Stimulated activated CD8-positive, alpha-beta memory T cell treated with anti-CD3 and anti-CD28 coated beads, Interleukin-4, amount 100 ng/mL, for 4 hours (primary cell): ENCODE measurements at regions not wholly inside any gene's neighbourhood (a gene's known extent, or its start where the extent isn't known, plus 50 kb on each side); places are given as distances from the start of the nearest gene placed in this dataset.
"Not testable (repeated sequence)": the region's sequence is repeated elsewhere in the genome, so short reads cannot be mapped to it uniquely, and the experiment has no call there.

ENCODE experiments used
- DNase-seq, 2 donors: peaks; one replicate each; pipeline ENCODE4 v3.0.0-alpha.2; 2020; ENCODE audit warnings: low read depth in 2 of 2, low spot score in 1 of 2

GRCh38 chr18:78429127-78430108 lies 550.2 kb upstream of the SALL3 start:
- DNase-seq = no peak

- DNase-seq = no peak
These were observed 549.4 kb upstream of the SALL3 start for GRCh38 chr18:78430131-78430758.

GRCh38 chr18:78431606-78432005 lies 548.0 kb upstream of the SALL3 start:
- DNase-seq = no peak

- no peak for DNase-seq
These were observed 546.1 kb upstream of the SALL3 start for GRCh38 chr18:78433562-78433961.

GRCh38 chr18:78436110-78436509 lies 543.5 kb upstream of the SALL3 start:
- DNase-seq = no peak

GRCh38 chr18:78438235-78438634 lies 541.4 kb upstream of the SALL3 start:
- DNase-seq = not testable (repeated sequence)

GRCh38 chr18:78445880-78446279 lies 533.7 kb upstream of the SALL3 start:
- DNase-seq = no peak

GRCh38 chr18:78447211-78447610 lies 532.4 kb upstream of the SALL3 start:
- DNase-seq = no peak

GRCh38 chr18:78448106-78448505 lies 531.5 kb upstream of the SALL3 start:
- no peak for DNase-seq

GRCh38 chr18:78448591-78448990 lies 531.0 kb upstream of the SALL3 start:
- DNase-seq = no peak

GRCh38 chr18:78454221-78454620 lies 525.4 kb upstream of the SALL3 start:
- no peak for DNase-seq

GRCh38 chr18:78455386-78455785 lies 524.2 kb upstream of the SALL3 start:
- no peak for DNase-seq

- no peak for DNase-seq
These were observed 522.6 kb upstream of the SALL3 start for GRCh38 chr18:78457011-78457410.

- DNase-seq = no peak
These were observed 521.9 kb upstream of the SALL3 start for GRCh38 chr18:78457731-78458130.

GRCh38 chr18:78458356-78458755 lies 521.3 kb upstream of the SALL3 start:
- no peak for DNase-seq

GRCh38 chr18:78459668-78460067 lies 520.0 kb upstream of the SALL3 start:
- DNase-seq = no peak

- no peak for DNase-seq
These were observed 519.1 kb upstream of the SALL3 start for GRCh38 chr18:78460558-78460957.

GRCh38 chr18:78473563-78473962 lies 506.1 kb upstream of the SALL3 start:
- no peak for DNase-seq

GRCh38 chr18:78477840-78478239 lies 501.8 kb upstream of the SALL3 start:
- no peak for DNase-seq

- DNase-seq = no peak
These were observed 500.2 kb upstream of the SALL3 start for GRCh38 chr18:78479443-78479842.

GRCh38 chr18:78480262-78481054 lies 499.2 kb upstream of the SALL3 start:
- no peak for DNase-seq

GRCh38 chr18:78482378-78482777 lies 497.2 kb upstream of the SALL3 start:
- DNase-seq = no peak
